Right atrium auricular region (tissue), 2 donors: ENCODE measurements at regions not wholly inside any gene's neighbourhood (a gene's known extent, or its start where the extent isn't known, plus 50 kb on each side); places are given as distances from the start of the nearest gene placed in this dataset.

ENCODE experiments used
- DNase-seq: peaks from one replicate; pipeline ENCODE4 v3.0.0-alpha.2; 2019; ENCODE audit warnings: low spot score
- H3K27ac ChIP-seq, 2 donors: fragments of 200-600 bp; sonication (generic); 1 replicate in 1 of 2; 2 replicates in 1 of 2; pipeline ENCODE4 v1.5.1; 2016 to 2019
- H3K27me3 ChIP-seq, 2 donors: fragments of 200-600 bp; sonication (generic); one replicate each; pipeline versions ENCODE4 v1.5.1 to v1.6.0; 2017 to 2019
- H3K36me3 ChIP-seq: fragments of 200-600 bp; sonication (generic); one replicate; pipeline ENCODE4 v1.5.1; 2016
- H3K4me1 ChIP-seq, 2 donors: fragments of 200-600 bp; sonication (generic); one replicate each; pipeline versions ENCODE4 v1.5.1 to v1.6.0; 2017 to 2019
- H3K4me3 ChIP-seq, 2 donors: fragments of 200-600 bp; sonication (generic); 1 replicate in 1 of 2; 2 replicates in 1 of 2; pipeline ENCODE4 v1.5.1; 2017 to 2019; ENCODE audit warnings: mild to moderate bottlenecking in 1 of 2, moderate library complexity in 1 of 2
- H3K9me3 ChIP-seq, 2 donors: fragments of 200-600 bp; sonication (generic); one replicate each; pipeline ENCODE4 v1.5.1; 2019
- TF ChIP-seq, protein P1 (sequence below), 2 donors: fragments of 200-600 bp; sonication (generic); IDR thresholded peaks; one replicate each; pipeline ENCODE4 v1.5.1; 2019; ENCODE audit warnings: antibody characterized with exemption in 2 of 2

GRCh38 chr6:108763931-108764579, 84.2 kb upstream of the ARMC2 start:
- TF ChIP-seq, protein P1, sequence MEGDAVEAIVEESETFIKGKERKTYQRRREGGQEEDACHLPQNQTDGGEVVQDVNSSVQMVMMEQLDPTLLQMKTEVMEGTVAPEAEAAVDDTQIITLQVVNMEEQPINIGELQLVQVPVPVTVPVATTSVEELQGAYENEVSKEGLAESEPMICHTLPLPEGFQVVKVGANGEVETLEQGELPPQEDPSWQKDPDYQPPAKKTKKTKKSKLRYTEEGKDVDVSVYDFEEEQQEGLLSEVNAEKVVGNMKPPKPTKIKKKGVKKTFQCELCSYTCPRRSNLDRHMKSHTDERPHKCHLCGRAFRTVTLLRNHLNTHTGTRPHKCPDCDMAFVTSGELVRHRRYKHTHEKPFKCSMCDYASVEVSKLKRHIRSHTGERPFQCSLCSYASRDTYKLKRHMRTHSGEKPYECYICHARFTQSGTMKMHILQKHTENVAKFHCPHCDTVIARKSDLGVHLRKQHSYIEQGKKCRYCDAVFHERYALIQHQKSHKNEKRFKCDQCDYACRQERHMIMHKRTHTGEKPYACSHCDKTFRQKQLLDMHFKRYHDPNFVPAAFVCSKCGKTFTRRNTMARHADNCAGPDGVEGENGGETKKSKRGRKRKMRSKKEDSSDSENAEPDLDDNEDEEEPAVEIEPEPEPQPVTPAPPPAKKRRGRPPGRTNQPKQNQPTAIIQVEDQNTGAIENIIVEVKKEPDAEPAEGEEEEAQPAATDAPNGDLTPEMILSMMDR (IDR thresholded peaks at IDR 0.05) = no peak
- DNase-seq = no peak
- Histone ChIP-seq H3K9me3 (no peaks in the 10 kb centered on the region), H3K4me1 (peaks cover 0 to 23% of the 10 kb centered on the region in 2 donors), H3K27ac (no peak overlapping the region), H3K4me3 (no peak overlapping the region), H3K36me3 (no peaks in the 10 kb centered on the region), H3K27me3 (no peaks in the 10 kb centered on the region)

GRCh38 chr6:108764580-108764950, 83.7 kb upstream of the ARMC2 start:
- H3K36me3 ChIP-seq = no peaks in the 10 kb centered on the region
- no peaks in the 10 kb centered on the region for H3K27me3 ChIP-seq
- TF ChIP-seq, protein P1 (IDR thresholded peaks at IDR 0.05) = no peak
- no peak overlapping the region for H3K4me3 ChIP-seq
- no peaks in the 10 kb centered on the region for H3K9me3 ChIP-seq
- no peak for DNase-seq
- H3K4me1 ChIP-seq = peaks cover 0 to 23% of the 10 kb centered on the region in 2 donors
- no peak overlapping the region for H3K27ac ChIP-seq

DNA sequence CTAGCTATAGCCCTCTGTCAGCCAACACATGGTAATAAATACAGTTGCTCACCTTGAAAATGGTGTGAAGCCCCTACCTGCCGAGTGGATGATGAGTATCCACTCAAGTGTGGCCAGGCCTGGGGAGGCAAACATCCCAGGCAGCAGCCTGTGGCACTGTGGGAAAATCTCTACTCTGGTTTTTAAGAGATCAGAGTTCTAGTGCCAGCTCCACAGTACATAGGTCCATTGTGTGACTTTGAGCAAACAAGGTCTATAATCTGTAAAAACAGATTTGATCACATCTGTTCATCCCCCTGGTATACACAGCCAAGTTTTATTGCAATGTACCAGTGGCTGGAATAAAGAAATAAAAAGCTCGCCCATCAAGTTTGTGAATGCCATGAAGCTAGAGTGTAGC, 82.7 kb upstream of the ARMC2 start:
- no peak overlapping the region for H3K4me3 ChIP-seq
- no peak overlapping the region for H3K27ac ChIP-seq
- DNase-seq = no peak
- H3K4me1 ChIP-seq = peaks cover 0 to 16% of the 10 kb centered on the region in 2 donors
- no peaks in the 10 kb centered on the region for H3K27me3 ChIP-seq
- H3K36me3 ChIP-seq = no peaks in the 10 kb centered on the region
- H3K9me3 ChIP-seq = no peaks in the 10 kb centered on the region
- TF ChIP-seq, protein P1 (IDR thresholded peaks at IDR 0.05) = no peak

- no peaks in the 10 kb centered on the region for H3K9me3 ChIP-seq
- DNase-seq = no peak
- peaks cover 0 to 9% of the 10 kb centered on the region in 2 donors for H3K4me1 ChIP-seq
- H3K27me3 ChIP-seq = no peaks in the 10 kb centered on the region
- H3K27ac ChIP-seq = no peak overlapping the region
- H3K4me3 ChIP-seq = no peak overlapping the region
- H3K36me3 ChIP-seq = no peaks in the 10 kb centered on the region
- TF ChIP-seq, protein P1 (IDR thresholded peaks at IDR 0.05) = no peak
These were observed 81.8 kb upstream of the ARMC2 start for GRCh38 chr6:108766419-108766818.

DNA sequence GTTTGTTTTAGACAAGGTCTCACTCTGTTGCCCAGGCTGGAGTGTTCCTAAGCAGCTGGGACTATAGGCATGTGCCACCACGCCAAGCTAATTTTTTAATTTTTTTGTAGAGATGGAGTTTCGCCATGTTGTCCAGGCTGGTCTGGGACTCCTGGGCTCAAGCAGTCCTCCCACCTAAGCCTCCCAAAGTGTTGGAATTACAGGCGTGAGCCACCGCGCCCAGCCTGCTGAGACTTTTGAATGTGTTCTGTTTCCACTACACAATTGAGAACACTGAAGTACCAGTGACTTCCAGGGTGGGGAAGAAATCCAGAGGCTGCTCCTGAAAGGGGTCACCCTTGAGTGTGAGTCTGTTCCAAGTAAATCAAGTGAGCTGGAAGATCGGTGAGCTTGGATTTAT, 81.3 kb upstream of the ARMC2 start:
- Histone ChIP-seq H3K9me3 (no peaks in the 10 kb centered on the region), H3K4me1 (peaks cover 0 to 9% of the 10 kb centered on the region in 2 donors), H3K4me3 (no peak overlapping the region), H3K27me3 (no peaks in the 10 kb centered on the region), H3K36me3 (no peaks in the 10 kb centered on the region), H3K27ac (no peak overlapping the region)
- no peak for DNase-seq
- TF ChIP-seq, protein P1 (IDR thresholded peaks at IDR 0.05) = no peak
